Tibial nerve (tissue), 4 donors: ENCODE measurements at regions not wholly inside any gene's neighbourhood (a gene's known extent, or its start where the extent isn't known, plus 50 kb on each side); places are given as distances from the start of the nearest gene placed in this dataset.

Experiments
- EP300 ChIP-seq, 2 donors: sonication (generic); formaldehyde crosslinking; IDR thresholded peaks; one replicate each; pipeline ENCODE4 v1.6.1; 2017; ENCODE audit warnings: antibody characterized with exemption in 2 of 2, mild to moderate bottlenecking in 1 of 2
- POLR2A ChIP-seq, 2 donors: fragments of 450-650 bp; IDR thresholded peaks; one replicate each; pipeline ENCODE4 v1.6.1; 2017; ENCODE audit warnings: antibody characterized with exemption in 2 of 2, mild to moderate bottlenecking in 2 of 2, moderate library complexity in 2 of 2
- TF ChIP-seq, protein P1 (sequence below), 5 experiments: fragments of 200-600 bp in 3 of 5; fragments of 450-650 bp in 2 of 5; sonication (generic) in 3 of 5; IDR thresholded peaks; one replicate each; pipeline ENCODE4 v1.5.1; 2016 to 2019; ENCODE audit warnings: antibody characterized with exemption in 5 of 5, mild to moderate bottlenecking in 3 of 5, moderate library complexity in 2 of 5

- TF ChIP-seq, protein P1, sequence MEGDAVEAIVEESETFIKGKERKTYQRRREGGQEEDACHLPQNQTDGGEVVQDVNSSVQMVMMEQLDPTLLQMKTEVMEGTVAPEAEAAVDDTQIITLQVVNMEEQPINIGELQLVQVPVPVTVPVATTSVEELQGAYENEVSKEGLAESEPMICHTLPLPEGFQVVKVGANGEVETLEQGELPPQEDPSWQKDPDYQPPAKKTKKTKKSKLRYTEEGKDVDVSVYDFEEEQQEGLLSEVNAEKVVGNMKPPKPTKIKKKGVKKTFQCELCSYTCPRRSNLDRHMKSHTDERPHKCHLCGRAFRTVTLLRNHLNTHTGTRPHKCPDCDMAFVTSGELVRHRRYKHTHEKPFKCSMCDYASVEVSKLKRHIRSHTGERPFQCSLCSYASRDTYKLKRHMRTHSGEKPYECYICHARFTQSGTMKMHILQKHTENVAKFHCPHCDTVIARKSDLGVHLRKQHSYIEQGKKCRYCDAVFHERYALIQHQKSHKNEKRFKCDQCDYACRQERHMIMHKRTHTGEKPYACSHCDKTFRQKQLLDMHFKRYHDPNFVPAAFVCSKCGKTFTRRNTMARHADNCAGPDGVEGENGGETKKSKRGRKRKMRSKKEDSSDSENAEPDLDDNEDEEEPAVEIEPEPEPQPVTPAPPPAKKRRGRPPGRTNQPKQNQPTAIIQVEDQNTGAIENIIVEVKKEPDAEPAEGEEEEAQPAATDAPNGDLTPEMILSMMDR (IDR thresholded peaks at IDR 0.05): no peak
- TF ChIP-seq POLR2A (IDR thresholded peaks at IDR 0.05) (no peak), EP300 (IDR thresholded peaks at IDR 0.05) (no peak)
Observed at GRCh38 chr9:11931751-11932150, 761.4 kb upstream of the TYRP1 start.
